ENCODE measurements at regions not wholly inside any gene's neighbourhood (a gene's known extent, or its start where the extent isn't known, plus 50 kb on each side); places are given as distances from the start of the nearest gene placed in this dataset.

DNA sequence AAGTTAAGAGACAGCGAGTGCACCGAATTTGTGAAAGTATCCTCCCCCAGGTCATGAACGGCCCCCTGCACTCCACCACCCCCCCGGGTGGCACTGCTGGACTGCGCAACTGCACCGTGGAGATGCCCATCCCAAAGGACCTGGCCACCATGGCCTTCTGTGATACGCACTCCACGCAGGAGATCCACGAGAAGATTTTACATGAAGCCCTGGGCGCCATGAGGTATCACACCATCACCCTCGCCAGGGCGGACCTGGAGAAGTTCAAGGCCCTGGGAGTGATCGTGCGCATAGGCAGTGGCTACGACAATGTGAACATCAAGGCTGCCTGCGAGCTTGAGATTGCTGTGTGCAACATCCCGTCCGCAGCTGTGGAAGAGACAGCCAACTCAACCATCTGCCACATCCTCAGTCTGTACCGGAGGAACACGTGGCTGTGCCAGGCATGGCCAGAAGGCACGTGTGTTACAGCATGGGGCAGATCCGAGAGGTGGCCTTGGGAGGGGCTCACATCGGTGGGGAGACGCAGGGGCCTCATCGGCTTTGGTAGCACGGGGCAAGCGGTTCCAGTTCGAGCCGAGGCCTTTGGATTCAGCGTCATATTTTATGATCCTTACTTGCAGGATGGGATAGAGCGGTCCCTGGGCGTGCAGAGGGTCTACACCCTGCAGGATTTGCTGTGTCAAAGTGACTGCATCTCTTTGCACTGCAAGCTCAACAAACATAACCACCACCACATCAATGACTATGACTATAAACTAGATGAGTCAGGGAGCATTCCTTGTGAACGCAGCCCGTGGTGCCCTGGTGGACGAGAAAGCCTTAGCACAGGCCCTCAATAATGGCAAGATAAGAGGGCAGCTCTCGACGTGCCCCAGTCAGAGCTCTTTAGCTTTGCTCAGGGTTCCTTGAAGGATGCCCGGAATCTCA lies 290.8 kb upstream of the MC4R start:
- no peaks in the 10 kb centered on the region for H3K4me1 Mint-ChIP-seq
- no peaks in the 10 kb centered on the region for H3K36me3 Mint-ChIP-seq (ENCODE audit: low read depth)
- H3K9me3 Mint-ChIP-seq = no peaks in the 10 kb centered on the region
- TF ChIP-seq, protein P1, sequence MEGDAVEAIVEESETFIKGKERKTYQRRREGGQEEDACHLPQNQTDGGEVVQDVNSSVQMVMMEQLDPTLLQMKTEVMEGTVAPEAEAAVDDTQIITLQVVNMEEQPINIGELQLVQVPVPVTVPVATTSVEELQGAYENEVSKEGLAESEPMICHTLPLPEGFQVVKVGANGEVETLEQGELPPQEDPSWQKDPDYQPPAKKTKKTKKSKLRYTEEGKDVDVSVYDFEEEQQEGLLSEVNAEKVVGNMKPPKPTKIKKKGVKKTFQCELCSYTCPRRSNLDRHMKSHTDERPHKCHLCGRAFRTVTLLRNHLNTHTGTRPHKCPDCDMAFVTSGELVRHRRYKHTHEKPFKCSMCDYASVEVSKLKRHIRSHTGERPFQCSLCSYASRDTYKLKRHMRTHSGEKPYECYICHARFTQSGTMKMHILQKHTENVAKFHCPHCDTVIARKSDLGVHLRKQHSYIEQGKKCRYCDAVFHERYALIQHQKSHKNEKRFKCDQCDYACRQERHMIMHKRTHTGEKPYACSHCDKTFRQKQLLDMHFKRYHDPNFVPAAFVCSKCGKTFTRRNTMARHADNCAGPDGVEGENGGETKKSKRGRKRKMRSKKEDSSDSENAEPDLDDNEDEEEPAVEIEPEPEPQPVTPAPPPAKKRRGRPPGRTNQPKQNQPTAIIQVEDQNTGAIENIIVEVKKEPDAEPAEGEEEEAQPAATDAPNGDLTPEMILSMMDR (IDR thresholded peaks at IDR 0.05) = no peak
- H3K27me3 Mint-ChIP-seq (ENCODE audit: low read depth, poor library complexity) = peaks cover 4% of the 10 kb centered on the region
- no peak overlapping the region for H3K27ac Mint-ChIP-seq
- H3K4me3 Mint-ChIP-seq = no peak overlapping the region
- DNase-seq = no peak

DNA sequence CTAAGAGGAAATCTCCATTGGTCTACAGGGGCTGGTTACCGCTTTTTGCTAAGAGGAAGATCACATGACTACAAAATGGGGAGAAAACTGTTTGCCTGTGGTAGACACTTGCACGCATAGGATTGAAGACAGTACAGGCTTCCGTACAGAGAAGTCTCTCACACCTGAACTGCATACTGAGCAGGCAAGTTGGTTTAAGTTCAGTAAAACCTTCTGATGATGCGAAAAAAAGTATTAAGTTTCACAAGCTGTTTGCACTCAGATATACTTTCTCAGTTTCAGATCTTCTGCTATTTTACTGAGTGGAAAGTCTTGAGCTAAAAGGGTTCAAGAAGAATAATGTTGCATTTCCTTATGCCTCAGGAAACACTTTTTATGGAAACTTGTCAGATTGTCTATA lies 292.2 kb upstream of the MC4R start:
- no peak for DNase-seq
- H3K4me3 Mint-ChIP-seq = no peak overlapping the region
- no peaks in the 10 kb centered on the region for H3K4me1 Mint-ChIP-seq
- H3K27me3 Mint-ChIP-seq (ENCODE audit: low read depth, poor library complexity) = peaks cover 8% of the 10 kb centered on the region
- H3K36me3 Mint-ChIP-seq (ENCODE audit: low read depth) = no peaks in the 10 kb centered on the region
- H3K9me3 Mint-ChIP-seq = no peaks in the 10 kb centered on the region
- no peak overlapping the region for H3K27ac Mint-ChIP-seq
- TF ChIP-seq, protein P1 (IDR thresholded peaks at IDR 0.05) = no peak

DNA sequence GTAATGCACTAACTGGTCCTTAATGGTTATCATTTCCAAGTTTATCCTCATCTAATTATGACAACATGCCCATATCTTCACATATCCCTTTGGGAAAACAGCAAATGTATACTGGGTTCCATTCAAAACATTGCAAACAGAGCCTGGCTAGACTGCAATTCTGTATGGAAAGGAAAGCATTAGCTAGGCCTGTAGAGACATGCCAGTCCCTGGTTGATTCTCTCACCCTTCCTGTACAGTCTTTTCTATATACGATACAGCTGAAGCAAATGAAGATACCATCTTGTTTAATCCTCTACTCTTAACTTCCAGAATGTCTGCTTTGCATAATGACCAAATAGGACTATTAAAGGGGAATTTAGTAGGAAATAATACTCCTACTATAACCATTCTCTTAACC lies 294.4 kb upstream of the MC4R start:
- Mint-ChIP-seq H3K9me3 (no peaks in the 10 kb centered on the region), H3K36me3 (ENCODE audit: low read depth) (no peaks in the 10 kb centered on the region), H3K27ac (no peak overlapping the region), H3K27me3 (ENCODE audit: low read depth, poor library complexity) (peaks cover 5% of the 10 kb centered on the region), H3K4me3 (no peak overlapping the region), H3K4me1 (no peaks in the 10 kb centered on the region)
- TF ChIP-seq, protein P1 (IDR thresholded peaks at IDR 0.05) = no peak
- no peak for DNase-seq

DNA sequence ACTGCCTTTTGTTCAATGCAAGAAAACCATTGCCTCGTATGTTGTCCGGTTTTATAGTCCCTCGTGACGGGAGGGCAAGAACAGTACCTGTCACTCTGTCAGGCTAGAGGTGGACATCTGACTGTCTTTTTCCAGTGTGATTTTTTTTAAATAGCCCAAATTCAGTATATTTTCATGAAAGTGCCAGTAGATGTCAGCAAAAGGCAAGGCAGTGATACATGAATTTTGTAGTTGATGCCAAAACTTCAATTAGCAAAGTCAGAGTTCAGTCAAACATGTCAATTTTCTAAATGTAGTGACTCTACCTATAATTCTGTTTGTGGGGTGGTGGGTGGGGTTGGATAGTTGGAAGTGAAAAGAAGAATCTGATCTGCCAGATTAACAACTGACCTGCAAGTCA lies 296.0 kb upstream of the MC4R start:
- TF ChIP-seq, protein P1 (IDR thresholded peaks at IDR 0.05) = no peak
- no peaks in the 10 kb centered on the region for H3K9me3 Mint-ChIP-seq
- no peak for DNase-seq
- H3K4me1 Mint-ChIP-seq = no peaks in the 10 kb centered on the region
- H3K27me3 Mint-ChIP-seq (ENCODE audit: low read depth, poor library complexity) = peaks cover 5% of the 10 kb centered on the region
- no peaks in the 10 kb centered on the region for H3K36me3 Mint-ChIP-seq (ENCODE audit: low read depth)
- no peak overlapping the region for H3K27ac Mint-ChIP-seq
- no peak overlapping the region for H3K4me3 Mint-ChIP-seq

DNA sequence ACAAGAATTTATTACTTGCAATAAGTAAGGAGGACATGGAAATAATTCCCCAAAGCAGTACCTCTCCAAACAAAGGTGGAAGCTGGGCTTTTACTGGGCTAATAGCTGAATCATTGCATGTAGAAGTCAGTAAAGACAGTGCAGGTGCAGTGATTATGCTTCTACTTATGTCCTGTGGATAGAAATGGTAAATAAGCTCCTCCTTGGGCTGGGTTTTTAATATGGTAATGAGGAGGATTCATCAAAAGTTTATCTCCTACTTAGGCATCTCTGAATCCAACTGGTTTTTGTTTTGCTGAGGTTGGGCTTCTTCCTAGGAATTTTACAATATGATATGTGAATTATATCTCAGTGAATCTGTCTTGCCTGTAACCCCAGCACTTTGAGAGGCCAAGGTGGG lies 297.4 kb upstream of the MC4R start:
- no peak for DNase-seq
- TF ChIP-seq, protein P1 (IDR thresholded peaks at IDR 0.05) = no peak

DNA sequence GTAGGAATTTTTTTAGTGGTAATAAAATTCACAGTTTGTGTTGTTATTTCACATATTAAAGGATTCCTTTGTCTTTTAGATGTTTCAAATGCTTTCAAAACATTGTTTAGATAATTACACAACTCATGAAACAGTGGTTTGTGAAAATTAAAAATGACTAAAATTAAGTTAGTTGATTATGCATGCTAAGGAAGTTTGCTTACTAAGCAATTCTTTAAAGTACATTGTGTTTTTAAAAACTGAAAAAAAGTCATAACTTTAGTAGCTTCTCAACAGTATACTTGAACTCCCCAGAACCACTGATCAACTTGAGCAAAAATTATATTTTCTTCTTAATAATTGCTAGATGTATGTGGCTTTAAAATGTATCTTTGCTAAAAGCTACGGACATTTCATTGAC lies 298.4 kb upstream of the MC4R start:
- TF ChIP-seq, protein P1 (IDR thresholded peaks at IDR 0.05) = no peak
- no peaks in the 10 kb centered on the region for H3K9me3 Mint-ChIP-seq
- H3K4me1 Mint-ChIP-seq = no peaks in the 10 kb centered on the region
- H3K27me3 Mint-ChIP-seq (ENCODE audit: low read depth, poor library complexity) = peaks cover 5% of the 10 kb centered on the region
- no peaks in the 10 kb centered on the region for H3K36me3 Mint-ChIP-seq (ENCODE audit: low read depth)
- no peak for DNase-seq
- H3K4me3 Mint-ChIP-seq = no peak overlapping the region
- no peak overlapping the region for H3K27ac Mint-ChIP-seq

More for the DNA sequence above, 297.4 kb upstream of the MC4R start:
- Mint-ChIP-seq H3K27me3 (ENCODE audit: low read depth, poor library complexity) (peaks cover 5% of the 10 kb centered on the region), H3K27ac (no peak overlapping the region), H3K4me3 (no peak overlapping the region), H3K9me3 (no peaks in the 10 kb centered on the region), H3K4me1 (no peaks in the 10 kb centered on the region), H3K36me3 (ENCODE audit: low read depth) (no peaks in the 10 kb centered on the region)
